ENCODE measurements at regions not wholly inside any gene's neighbourhood (a gene's known extent, or its start where the extent isn't known, plus 50 kb on each side); places are given as distances from the start of the nearest gene placed in this dataset.

- Histone ChIP-seq H3K27me3 (ENCODE audit: control insufficient read depth, low read length) (no peaks in the 10 kb centered on the region), H3K27ac (ENCODE audit: low read depth, low read length) (no peak overlapping the region), H3K36me3 (ENCODE audit: control insufficient read depth, low read length) (no peaks in the 10 kb centered on the region), H3K9me2 (replicated peaks; ENCODE audit: control insufficient read depth, low read length) (no peaks in the 10 kb centered on the region), H3K4me3 (ENCODE audit: low read length) (no peak overlapping the region), H4K20me1 (ENCODE audit: control insufficient read depth, insufficient read depth, low read depth, low read length) (no peaks in the 10 kb centered on the region), H3K4me2 (ENCODE audit: low read length) (no peak overlapping the region), H3K9me3 (ENCODE audit: control insufficient read depth, insufficient read depth, low read length) (no peaks in the 10 kb centered on the region), H3K4me1 (ENCODE audit: control insufficient read depth, low read length) (no peaks in the 10 kb centered on the region), H3K79me2 (ENCODE audit: control insufficient read depth, low read length) (no peaks in the 10 kb centered on the region), H3F3A (ENCODE audit: control insufficient read depth, insufficient read depth) (no peaks in the 10 kb centered on the region)
- TF ChIP-seq, protein P1, sequence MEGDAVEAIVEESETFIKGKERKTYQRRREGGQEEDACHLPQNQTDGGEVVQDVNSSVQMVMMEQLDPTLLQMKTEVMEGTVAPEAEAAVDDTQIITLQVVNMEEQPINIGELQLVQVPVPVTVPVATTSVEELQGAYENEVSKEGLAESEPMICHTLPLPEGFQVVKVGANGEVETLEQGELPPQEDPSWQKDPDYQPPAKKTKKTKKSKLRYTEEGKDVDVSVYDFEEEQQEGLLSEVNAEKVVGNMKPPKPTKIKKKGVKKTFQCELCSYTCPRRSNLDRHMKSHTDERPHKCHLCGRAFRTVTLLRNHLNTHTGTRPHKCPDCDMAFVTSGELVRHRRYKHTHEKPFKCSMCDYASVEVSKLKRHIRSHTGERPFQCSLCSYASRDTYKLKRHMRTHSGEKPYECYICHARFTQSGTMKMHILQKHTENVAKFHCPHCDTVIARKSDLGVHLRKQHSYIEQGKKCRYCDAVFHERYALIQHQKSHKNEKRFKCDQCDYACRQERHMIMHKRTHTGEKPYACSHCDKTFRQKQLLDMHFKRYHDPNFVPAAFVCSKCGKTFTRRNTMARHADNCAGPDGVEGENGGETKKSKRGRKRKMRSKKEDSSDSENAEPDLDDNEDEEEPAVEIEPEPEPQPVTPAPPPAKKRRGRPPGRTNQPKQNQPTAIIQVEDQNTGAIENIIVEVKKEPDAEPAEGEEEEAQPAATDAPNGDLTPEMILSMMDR (IDR thresholded peaks at IDR 0.05; ENCODE audit: low read depth, low read length, poor library complexity, severe bottlenecking): no peak
Observed at GRCh38 chr9:82110881-82111280, 122.3 kb downstream of the SPATA31D1 start.

GRCh38 chr9:82115331-82115730 lies 126.8 kb downstream of the SPATA31D1 start:
- Histone ChIP-seq H3K4me3 (ENCODE audit: low read length) (no peak overlapping the region), H3K27me3 (ENCODE audit: control insufficient read depth, low read length) (no peaks in the 10 kb centered on the region), H3K9me3 (ENCODE audit: control insufficient read depth, insufficient read depth, low read length) (no peaks in the 10 kb centered on the region), H4K20me1 (ENCODE audit: control insufficient read depth, insufficient read depth, low read depth, low read length) (no peaks in the 10 kb centered on the region), H3F3A (ENCODE audit: control insufficient read depth, insufficient read depth) (no peaks in the 10 kb centered on the region), H3K79me2 (ENCODE audit: control insufficient read depth, low read length) (no peaks in the 10 kb centered on the region), H3K27ac (ENCODE audit: low read depth, low read length) (no peak overlapping the region), H3K36me3 (ENCODE audit: control insufficient read depth, low read length) (no peaks in the 10 kb centered on the region), H3K4me2 (ENCODE audit: low read length) (no peak overlapping the region), H3K4me1 (ENCODE audit: control insufficient read depth, low read length) (no peaks in the 10 kb centered on the region), H3K9me2 (replicated peaks; ENCODE audit: control insufficient read depth, low read length) (no peaks in the 10 kb centered on the region)
- TF ChIP-seq EZH2phosphoT487 (IDR thresholded peaks at IDR 0.05; ENCODE audit: borderline replicate concordance, low read length): no peak
- TF ChIP-seq, protein P1 (IDR thresholded peaks at IDR 0.05; ENCODE audit: low read depth, low read length, poor library complexity, severe bottlenecking): no peak

- Histone ChIP-seq H3K9me2 (replicated peaks; ENCODE audit: control insufficient read depth, low read length) (no peaks in the 10 kb centered on the region), H3K36me3 (ENCODE audit: control insufficient read depth, low read length) (no peaks in the 10 kb centered on the region), H3K27me3 (ENCODE audit: control insufficient read depth, low read length) (no peaks in the 10 kb centered on the region), H3K4me2 (ENCODE audit: low read length) (no peak overlapping the region), H3K27ac (ENCODE audit: low read depth, low read length) (no peak overlapping the region), H3K4me1 (ENCODE audit: control insufficient read depth, low read length) (no peaks in the 10 kb centered on the region), H3K4me3 (ENCODE audit: low read length) (no peak overlapping the region), H3F3A (ENCODE audit: control insufficient read depth, insufficient read depth) (no peaks in the 10 kb centered on the region), H3K79me2 (ENCODE audit: control insufficient read depth, low read length) (no peaks in the 10 kb centered on the region), H3K9me3 (ENCODE audit: control insufficient read depth, insufficient read depth, low read length) (no peaks in the 10 kb centered on the region), H4K20me1 (ENCODE audit: control insufficient read depth, insufficient read depth, low read depth, low read length) (no peaks in the 10 kb centered on the region)
- no peak for TF ChIP-seq EZH2phosphoT487 (IDR thresholded peaks at IDR 0.05; ENCODE audit: borderline replicate concordance, low read length)
- TF ChIP-seq, protein P1 (IDR thresholded peaks at IDR 0.05; ENCODE audit: low read depth, low read length, poor library complexity, severe bottlenecking): no peak
Observed at GRCh38 chr9:82115900-82116299, 127.3 kb downstream of the SPATA31D1 start.

DNA sequence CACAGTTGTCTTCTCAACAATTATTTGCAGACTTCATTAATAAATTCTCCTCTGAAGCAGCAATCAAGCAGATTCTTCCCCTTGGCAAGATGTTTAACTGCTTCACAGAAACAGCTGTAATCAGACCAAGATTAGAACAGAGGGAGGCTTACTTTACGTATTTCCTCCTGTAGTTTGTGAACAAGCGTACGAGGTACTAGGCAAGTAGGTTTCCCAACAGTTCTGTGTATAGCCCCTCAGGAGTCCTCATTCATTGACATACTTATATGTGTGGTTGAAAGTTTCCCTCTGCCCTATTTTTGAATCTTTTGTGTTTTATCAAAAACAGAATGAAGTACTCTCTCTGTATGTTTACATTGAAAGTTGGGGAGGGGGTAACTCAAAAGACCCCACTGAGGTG lies 128.0 kb downstream of the SPATA31D1 start:
- H3K4me1 ChIP-seq (ENCODE audit: control insufficient read depth, low read length): no peaks in the 10 kb centered on the region
- H3K9me3 ChIP-seq (ENCODE audit: control insufficient read depth, insufficient read depth, low read length): no peaks in the 10 kb centered on the region
- H3K9me2 ChIP-seq (replicated peaks; ENCODE audit: control insufficient read depth, low read length): no peaks in the 10 kb centered on the region
- H3K4me3 ChIP-seq (ENCODE audit: low read length): no peak overlapping the region
- no peaks in the 10 kb centered on the region for H3K79me2 ChIP-seq (ENCODE audit: control insufficient read depth, low read length)
- no peak overlapping the region for H3K4me2 ChIP-seq (ENCODE audit: low read length)
- H3K27me3 ChIP-seq (ENCODE audit: control insufficient read depth, low read length): no peaks in the 10 kb centered on the region
- H3K27ac ChIP-seq (ENCODE audit: low read depth, low read length): no peak overlapping the region
- TF ChIP-seq EZH2phosphoT487 (IDR thresholded peaks at IDR 0.05; ENCODE audit: borderline replicate concordance, low read length): no peak
- TF ChIP-seq, protein P1 (IDR thresholded peaks at IDR 0.05; ENCODE audit: low read depth, low read length, poor library complexity, severe bottlenecking): no peak
- H4K20me1 ChIP-seq (ENCODE audit: control insufficient read depth, insufficient read depth, low read depth, low read length): no peaks in the 10 kb centered on the region
- no peaks in the 10 kb centered on the region for H3K36me3 ChIP-seq (ENCODE audit: control insufficient read depth, low read length)
- no peaks in the 10 kb centered on the region for H3F3A ChIP-seq (ENCODE audit: control insufficient read depth, insufficient read depth)

Data from DOHH2 (cell line).